ENCODE measurements at regions not wholly inside any gene's neighbourhood (a gene's known extent, or its start where the extent isn't known, plus 50 kb on each side); places are given as distances from the start of the nearest gene placed in this dataset.

- TF ChIP-seq CTCF (optimal IDR thresholded peaks at IDR 0.05 in 1 of 3, IDR thresholded peaks at IDR 0.05 in 1 of 3, conservative IDR thresholded peaks at IDR 0.05 in 1 of 3; ENCODE audit: extremely low read depth in 1 of 3, insufficient read depth in 2 of 3, low read length in 3 of 3) (no peak), EZH2 (IDR thresholded peaks at IDR 0.05; ENCODE audit: low read length) (no peak)
- H3K27me3 ChIP-seq (ENCODE audit: control insufficient read depth, extremely low read depth, insufficient read depth, low read length): no peaks in the 10 kb centered on the region
- no peak overlapping the region for H3K4me2 ChIP-seq (ENCODE audit: control insufficient read depth, extremely low read depth, insufficient read depth, low read depth, low read length)
- H3K4me3 ChIP-seq (ENCODE audit: control insufficient read depth in 2 of 3, extremely low read depth in 1 of 3, insufficient read depth in 2 of 3, low read depth in 1 of 3, low read length in 3 of 3): no peak overlapping the region
- H3K9me3 ChIP-seq (ENCODE audit: control insufficient read depth, low read depth, low read length): no peaks in the 10 kb centered on the region
- H2AFZ ChIP-seq (ENCODE audit: control insufficient read depth, low read length): no peak overlapping the region
- H4K20me1 ChIP-seq (ENCODE audit: control insufficient read depth, extremely low read depth, insufficient read depth, low read length): no peaks in the 10 kb centered on the region
- no peak overlapping the region for H3K9ac ChIP-seq (ENCODE audit: control insufficient read depth, extremely low read depth, insufficient read depth, low read length)
- H3K79me2 ChIP-seq (ENCODE audit: control insufficient read depth, insufficient read depth, low read length): no peaks in the 10 kb centered on the region
- FAIRE-seq (no peak), DNase-seq (ENCODE audit: low read depth, low spot score) (no peak)
- dilution Hi-C loops (cut with MboI; ENCODE audit: extremely low pct_ligation_motif_present, low sequenced_read_pairs): no loop called here
- no peaks in the 10 kb centered on the region for H3K36me3 ChIP-seq (ENCODE audit: control insufficient read depth in 2 of 2, extremely low read depth in 1 of 2, insufficient read depth in 2 of 2, low read length in 2 of 2)
- H3K4me1 ChIP-seq (ENCODE audit: control insufficient read depth, extremely low read depth, insufficient read depth, low read length): peaks cover 3% of the 10 kb centered on the region
- H3K9me1 ChIP-seq (ENCODE audit: control insufficient read depth, extremely low read depth, insufficient read depth, low read length): no peaks in the 10 kb centered on the region
- no peak overlapping the region for H3K27ac ChIP-seq (ENCODE audit: control insufficient read depth, insufficient read depth, low read length)
Measured at GRCh38 chr12:43106355-43106754, 445.6 kb downstream of the ADAMTS20 start.

GRCh38 chr12:43105426-43105981 lies 446.5 kb downstream of the ADAMTS20 start:
- FAIRE-seq: no peak
- no peaks in the 10 kb centered on the region for H3K27me3 ChIP-seq (ENCODE audit: control insufficient read depth, extremely low read depth, insufficient read depth, low read length)

More at GRCh38 chr12:43105426-43105981, 446.5 kb downstream of the ADAMTS20 start:
- Histone ChIP-seq H3K9me1 (ENCODE audit: control insufficient read depth, extremely low read depth, insufficient read depth, low read length) (no peaks in the 10 kb centered on the region), H3K4me3 (ENCODE audit: control insufficient read depth in 2 of 3, extremely low read depth in 1 of 3, insufficient read depth in 2 of 3, low read depth in 1 of 3, low read length in 3 of 3) (no peak overlapping the region), H3K9me3 (ENCODE audit: control insufficient read depth, low read depth, low read length) (no peaks in the 10 kb centered on the region), H2AFZ (ENCODE audit: control insufficient read depth, low read length) (no peak overlapping the region), H3K27ac (ENCODE audit: control insufficient read depth, insufficient read depth, low read length) (no peak overlapping the region), H3K9ac (ENCODE audit: control insufficient read depth, extremely low read depth, insufficient read depth, low read length) (no peak overlapping the region), H3K79me2 (ENCODE audit: control insufficient read depth, insufficient read depth, low read length) (no peaks in the 10 kb centered on the region), H4K20me1 (ENCODE audit: control insufficient read depth, extremely low read depth, insufficient read depth, low read length) (no peaks in the 10 kb centered on the region), H3K4me1 (ENCODE audit: control insufficient read depth, extremely low read depth, insufficient read depth, low read length) (peaks cover 3% of the 10 kb centered on the region), H3K36me3 (ENCODE audit: control insufficient read depth in 2 of 2, extremely low read depth in 1 of 2, insufficient read depth in 2 of 2, low read length in 2 of 2) (no peaks in the 10 kb centered on the region), H3K4me2 (ENCODE audit: control insufficient read depth, extremely low read depth, insufficient read depth, low read depth, low read length) (no peak overlapping the region)
- no peak for DNase-seq (ENCODE audit: low read depth, low spot score)
- dilution Hi-C loops (cut with MboI; ENCODE audit: extremely low pct_ligation_motif_present, low sequenced_read_pairs): no loop called here
- TF ChIP-seq EZH2 (IDR thresholded peaks at IDR 0.05; ENCODE audit: low read length) (no peak), CTCF (optimal IDR thresholded peaks at IDR 0.05 in 1 of 3, IDR thresholded peaks at IDR 0.05 in 1 of 3, conservative IDR thresholded peaks at IDR 0.05 in 1 of 3; ENCODE audit: extremely low read depth in 1 of 3, insufficient read depth in 2 of 3, low read length in 3 of 3) (no peak)

Data from keratinocyte (primary cell).